ENCODE measurements at regions not wholly inside any gene's neighbourhood (a gene's known extent, or its start where the extent isn't known, plus 50 kb on each side); places are given as distances from the start of the nearest gene placed in this dataset.

GRCh38 chr5:173767574-173768266 lies 120.4 kb upstream of the CPEB4 start:
- in situ Hi-C loops (cut with HindIII; ENCODE audit: low pct_unique_long_range_greater_than_20kb, low sequenced_read_pairs) (no loop called here), intact Hi-C loops (cut with micrococcal nuclease; ENCODE audit: unreplicated experiment) (no loop called here)
- ChIA-PET CTCF (no interaction called here), POLR2A (no interaction called here)
- no peaks in the 10 kb centered on the region for H3K27me3 ChIP-seq (ENCODE audit: control insufficient read depth, insufficient read depth, low read length)
- no peak overlapping the region for H3K4me3 ChIP-seq (ENCODE audit: low read depth in 2 of 2, low read length in 2 of 2)
- DNase-seq (ENCODE audit: low read depth, low spot score) (no peak), ATAC-seq (no peak)
- H3K4me1 ChIP-seq (ENCODE audit: control insufficient read depth, insufficient read depth, low read length), result peaks cover 13% of the 10 kb centered on the region
- no TSS peak for BruUV-seq (replicated peaks)
- H3K9me3 ChIP-seq (ENCODE audit: control insufficient read depth, insufficient read depth, low read depth, low read length), result no peaks in the 10 kb centered on the region
- H3K27ac ChIP-seq (ENCODE audit: low read length), result no peak overlapping the region
- no peaks in the 10 kb centered on the region for H3K36me3 ChIP-seq (ENCODE audit: control insufficient read depth, insufficient read depth, low read length)
- TF ChIP-seq REST (IDR thresholded peaks at IDR 0.05; ENCODE audit: insufficient read depth in 1 of 2, low read depth in 2 of 2, low read length in 1 of 2) (no peak), TCF7L2 (IDR thresholded peaks at IDR 0.05; ENCODE audit: low read depth, low read length) (no peak), SIN3A (IDR thresholded peaks at IDR 0.05; ENCODE audit: borderline replicate concordance, insufficient read depth, low read depth, low read length) (no peak), CTCF (IDR thresholded peaks at IDR 0.05) (no peak)

GRCh38 chr5:173768267-173768806 lies 119.8 kb upstream of the CPEB4 start:
- POLR2A ChIA-PET, result no interaction called here
- in situ Hi-C loops (cut with HindIII; ENCODE audit: low pct_unique_long_range_greater_than_20kb, low sequenced_read_pairs) (no loop called here), intact Hi-C loops (cut with micrococcal nuclease; ENCODE audit: unreplicated experiment) (no loop called here)
- no peak overlapping the region for H3K4me3 ChIP-seq (ENCODE audit: low read depth in 2 of 2, low read length in 2 of 2)
- H3K27me3 ChIP-seq (ENCODE audit: control insufficient read depth, insufficient read depth, low read length), result no peaks in the 10 kb centered on the region
- no peak overlapping the region for H3K27ac ChIP-seq (ENCODE audit: low read length)
- TF ChIP-seq TCF7L2 (IDR thresholded peaks at IDR 0.05; ENCODE audit: low read depth, low read length) (no peak), SIN3A (IDR thresholded peaks at IDR 0.05; ENCODE audit: borderline replicate concordance, insufficient read depth, low read depth, low read length) (no peak), POLR2AphosphoS5 (IDR thresholded peaks at IDR 0.05; ENCODE audit: low read depth, low read length) (no peak), CTCF (IDR thresholded peaks at IDR 0.05) (no peak), REST (IDR thresholded peaks at IDR 0.05; ENCODE audit: insufficient read depth in 1 of 2, low read depth in 2 of 2, low read length in 1 of 2) (no peak)
- no peaks in the 10 kb centered on the region for H3K36me3 ChIP-seq (ENCODE audit: control insufficient read depth, insufficient read depth, low read length)
- ATAC-seq (no peak), DNase-seq (ENCODE audit: low read depth, low spot score) (no peak)
- CTCF ChIA-PET, result no interaction called here
- H3K9me3 ChIP-seq (ENCODE audit: control insufficient read depth, insufficient read depth, low read depth, low read length), result no peaks in the 10 kb centered on the region
- BruUV-seq (replicated peaks), result no TSS peak
- peaks cover 13% of the 10 kb centered on the region for H3K4me1 ChIP-seq (ENCODE audit: control insufficient read depth, insufficient read depth, low read length)
